BLaER1 treated with 17β-estradiol and CSF1 and Interleukin-3, amounts not matched to agents 10 nM and 100 nM (cell line): ENCODE measurements at regions not wholly inside any gene's neighbourhood (a gene's known extent, or its start where the extent isn't known, plus 50 kb on each side); places are given as distances from the start of the nearest gene placed in this dataset.
"Not testable (repeated sequence)": the region's sequence is repeated elsewhere in the genome, so short reads cannot be mapped to it uniquely, and the experiment has no call there.

Experiments used
- H3K27ac ChIP-seq, 11 experiments: shearing (Covaris generic); formaldehyde crosslinking; 2 replicates each; pipeline ENCODE4 v1.8.1; 2022
- H3K27me3 ChIP-seq, 11 experiments: shearing (Covaris generic); formaldehyde crosslinking; 2 replicates each; pipeline ENCODE4 v1.8.1; 2022
- H3K36me3 ChIP-seq, 11 experiments: shearing (Covaris generic); formaldehyde crosslinking; 2 replicates each; pipeline ENCODE4 v1.8.1; 2022
- H3K4me1 ChIP-seq, 10 experiments: shearing (Covaris generic); formaldehyde crosslinking; 2 replicates each; pipeline ENCODE4 v1.8.1; 2022
- H3K4me2 ChIP-seq, 11 experiments: shearing (Covaris generic); formaldehyde crosslinking; 2 replicates each; pipeline ENCODE4 v1.8.1; 2022
- H3K4me3 ChIP-seq, 10 experiments: shearing (Covaris generic); formaldehyde crosslinking; 2 replicates each; pipeline ENCODE4 v1.8.1; 2022
- H3K9ac ChIP-seq, 11 experiments: shearing (Covaris generic); formaldehyde crosslinking; 2 replicates each; pipeline ENCODE4 v1.8.1; 2022
- H3K9me3 ChIP-seq, 11 experiments: shearing (Covaris generic); formaldehyde crosslinking; replicated peaks in 1 of 11; 2 replicates each; pipeline ENCODE4 v1.8.1; 2022
- H4K20me1 ChIP-seq, 11 experiments: shearing (Covaris generic); formaldehyde crosslinking; 2 replicates each; pipeline ENCODE4 v1.8.1; 2022
- Cebpa-rat ChIP-seq, 11 experiments: shearing (Covaris generic); IDR thresholded peaks; 2 replicates each; pipeline ENCODE4 v1.8.1; 2022

DNA sequence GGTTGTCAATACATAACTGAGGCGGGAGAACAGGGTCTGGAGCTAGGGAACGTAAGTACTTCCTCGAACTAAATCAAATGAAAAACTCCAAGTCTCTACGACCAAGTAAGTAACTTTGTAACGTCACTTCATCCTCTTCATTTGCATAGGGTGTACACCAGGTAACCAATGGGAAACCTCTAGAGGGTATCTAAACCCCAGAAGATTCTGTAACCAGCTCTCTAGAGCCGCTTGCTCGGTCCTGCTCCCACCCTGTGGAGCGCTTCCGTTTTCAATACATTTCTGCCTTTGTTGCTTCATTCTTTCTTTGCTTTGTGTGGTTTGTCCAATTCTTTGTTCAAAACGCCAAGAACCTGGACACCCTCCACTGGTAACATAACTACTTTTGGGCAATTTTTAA, 133.5 kb upstream of the TMEM170B start:
- Histone ChIP-seq H3K27me3 (no peaks in the 10 kb centered on the region), H3K9ac (peak overlapping the region in 5 of 11 experiments; percentile 4 to 71 (median 40); a peak in 5 of 22 replicates), H3K9me3 (peaks cover 0 to 28% (median 23%) of the 10 kb centered on the region in 11 experiments; a peak in 20 of 22 replicates), H3K36me3 (no peaks in the 10 kb centered on the region), H4K20me1 (no peaks in the 10 kb centered on the region), H3K4me2 (peak overlapping the region; percentile 31 to 79 (median 63); a peak in 20 of 22 replicates), H3K27ac (peak overlapping the region in 8 of 11 experiments; percentile 28 to 76 (median 52); a peak in 14 of 22 replicates), H3K4me3 (no peak overlapping the region), H3K4me1 (peaks cover 19 to 75% (median 34%) of the 10 kb centered on the region in 10 experiments)
- TF ChIP-seq Cebpa-rat (IDR thresholded peaks at IDR 0.05) = no peak

DNA sequence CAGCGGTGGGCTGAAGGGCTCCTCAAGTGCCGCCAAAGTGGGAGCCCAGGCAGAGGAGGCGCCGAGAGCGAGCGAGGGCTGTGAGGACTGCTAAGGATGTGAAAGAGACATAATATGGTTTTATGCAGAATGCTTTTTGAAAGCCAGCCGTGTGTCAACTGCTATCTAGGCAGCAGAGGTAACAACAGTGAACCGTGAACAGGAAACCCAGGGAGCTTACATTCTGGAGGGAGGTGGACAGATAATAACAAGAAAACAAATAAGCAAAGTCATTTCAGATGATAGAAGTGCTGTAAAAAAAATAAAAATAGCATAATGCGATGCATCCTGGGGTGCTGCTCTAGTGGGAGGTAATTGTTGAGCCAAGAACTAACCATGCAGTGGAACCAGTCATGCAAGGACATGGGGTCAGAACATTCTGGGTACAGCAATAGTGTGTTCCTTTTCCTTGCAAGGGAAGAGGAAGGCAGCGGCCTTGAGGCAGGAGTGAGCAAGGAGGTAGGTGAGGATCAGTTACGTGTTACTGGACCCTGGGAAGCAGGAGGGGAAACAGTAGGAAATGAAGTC, 134.4 kb upstream of the TMEM170B start:
- H3K27ac ChIP-seq = peak overlapping the region in 2 of 11 experiments; percentile 72 to 76; a peak in 3 of 22 replicates
- H3K36me3 ChIP-seq = no peaks in the 10 kb centered on the region
- H3K27me3 ChIP-seq = no peaks in the 10 kb centered on the region
- no peaks in the 10 kb centered on the region for H4K20me1 ChIP-seq
- no peak for TF ChIP-seq Cebpa-rat (IDR thresholded peaks at IDR 0.05)
- H3K9ac ChIP-seq = peak overlapping the region in 1 of 11 experiments; percentile 34; a peak in 1 of 22 replicates
- peaks cover 0 to 28% (median 23%) of the 10 kb centered on the region in 11 experiments; a peak in 20 of 22 replicates for H3K9me3 ChIP-seq
- no peak overlapping the region for H3K4me3 ChIP-seq
- peak overlapping the region in 8 of 11 experiments; percentile 4 to 79 (median 67); a peak in 13 of 22 replicates for H3K4me2 ChIP-seq
- H3K4me1 ChIP-seq = peaks cover 19 to 79% (median 41%) of the 10 kb centered on the region in 10 experiments

DNA sequence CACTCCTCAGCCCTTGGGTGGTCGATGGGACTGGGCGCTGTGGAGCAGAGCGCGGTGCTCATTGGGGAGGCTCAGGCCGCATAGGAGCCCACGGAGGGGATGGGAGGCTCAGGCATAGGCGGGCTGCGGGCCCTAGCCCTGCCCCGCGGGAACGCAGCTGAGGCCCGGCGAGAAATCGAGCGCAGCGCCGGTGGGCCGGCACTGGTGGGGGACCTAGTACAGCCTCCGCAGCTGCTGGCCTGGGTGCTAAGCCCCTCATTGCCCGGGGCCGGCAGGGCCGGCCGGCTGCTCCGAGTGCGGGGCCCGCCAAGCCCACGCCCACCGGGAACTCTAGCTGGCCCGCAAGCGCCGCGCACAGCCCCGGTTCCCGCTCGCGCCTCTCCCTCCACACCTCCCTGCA, 135.0 kb upstream of the TMEM170B start:
- H3K9me3 ChIP-seq = peaks cover 0 to 28% (median 23%) of the 10 kb centered on the region in 11 experiments; a peak in 20 of 22 replicates
- not testable (repeated sequence) for H4K20me1 ChIP-seq, H3K9ac ChIP-seq, H3K36me3 ChIP-seq, H3K4me3 ChIP-seq, H3K27ac ChIP-seq, H3K27me3 ChIP-seq
- peak overlapping the region in 2 of 11 experiments; percentile 72; a peak in 3 of 22 replicates for H3K4me2 ChIP-seq
- peaks cover 19 to 82% (median 41%) of the 10 kb centered on the region in 10 experiments for H3K4me1 ChIP-seq

DNA sequence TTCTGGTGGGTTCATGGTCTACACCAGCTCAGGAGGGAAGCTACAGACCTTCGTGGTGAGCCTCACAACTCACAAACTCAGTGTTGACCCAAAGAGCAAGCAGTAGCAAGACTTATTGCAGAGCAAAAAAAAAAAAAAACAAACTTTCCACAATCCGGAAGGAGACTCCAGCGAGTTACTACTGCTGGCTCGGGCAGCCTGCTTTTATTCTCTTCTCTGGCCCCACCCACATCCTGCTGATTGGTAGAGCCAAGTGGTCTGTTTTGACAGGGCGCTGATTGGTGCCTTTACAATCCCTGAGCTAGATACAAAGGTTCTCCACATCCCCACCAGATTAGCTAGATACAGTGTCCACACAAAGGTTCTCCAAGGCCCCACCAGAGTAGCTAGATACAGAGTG, 135.6 kb upstream of the TMEM170B start:
- not testable (repeated sequence) for H3K36me3 ChIP-seq, H3K27ac ChIP-seq, H4K20me1 ChIP-seq, H3K27me3 ChIP-seq, H3K4me3 ChIP-seq, H3K4me2 ChIP-seq, H3K9ac ChIP-seq
- Histone ChIP-seq H3K9me3 (peaks cover 0 to 29% (median 25%) of the 10 kb centered on the region in 11 experiments; a peak in 20 of 22 replicates), H3K4me1 (peaks cover 19 to 76% (median 41%) of the 10 kb centered on the region in 10 experiments)

DNA sequence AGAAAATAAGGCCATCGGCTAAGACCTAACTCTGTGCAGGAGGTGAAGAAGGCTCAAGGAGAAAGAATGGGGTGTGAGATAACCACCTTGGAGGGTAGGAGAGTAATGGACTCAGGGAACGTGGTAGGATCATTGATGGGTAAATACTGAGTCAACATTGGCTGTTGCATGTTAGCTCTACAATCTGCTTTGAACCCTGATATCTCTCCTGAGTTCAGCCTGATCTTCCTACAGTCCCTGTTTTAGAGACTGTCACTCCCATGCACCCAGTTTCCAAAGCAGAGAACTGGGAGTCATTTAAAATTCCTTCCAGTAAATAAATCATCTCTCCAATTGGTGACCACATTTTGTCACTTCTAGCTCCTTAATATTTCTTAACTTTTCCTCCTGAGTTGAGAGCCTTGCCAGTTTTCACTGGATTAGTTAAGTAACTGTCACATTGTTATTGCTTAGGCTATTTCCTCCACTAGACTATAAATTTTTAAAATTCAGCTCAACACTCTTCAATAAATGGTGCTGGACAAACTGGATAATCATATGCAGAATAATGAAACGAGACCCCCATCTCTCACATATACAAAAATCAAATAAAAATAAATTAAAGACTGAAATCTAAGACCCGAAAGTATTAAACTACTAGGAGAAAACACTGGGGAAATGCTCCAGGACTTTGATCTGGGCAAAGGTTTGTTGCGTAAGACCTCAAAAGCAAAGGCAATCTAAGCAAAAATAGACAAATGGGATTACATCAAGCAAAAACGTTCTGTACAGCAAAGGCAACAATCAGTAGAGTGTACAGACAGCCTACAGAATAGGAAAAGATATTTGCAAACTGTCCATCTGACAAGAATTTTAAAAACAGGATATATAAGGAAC, 138.9 kb upstream of the TMEM170B start:
- peak in 6 of 11 experiments; percentile 12 to 78 (median 62); a peak in 9 of 22 replicates for TF ChIP-seq Cebpa-rat (IDR thresholded peaks at IDR 0.05)
- Histone ChIP-seq H3K4me1 (peaks cover 8 to 55% (median 27%) of the 10 kb centered on the region in 10 experiments), H3K27me3 (no peaks in the 10 kb centered on the region), H4K20me1 (no peaks in the 10 kb centered on the region), H3K27ac (no peak overlapping the region; a peak in 1 of 22 replicates), H3K9ac (no peak overlapping the region), H3K9me3 (peaks cover 0 to 45% (median 25%) of the 10 kb centered on the region in 11 experiments; a peak in 20 of 22 replicates), H3K4me2 (peak overlapping the region in 7 of 11 experiments; percentile 9 to 57 (median 47); a peak in 10 of 22 replicates), H3K4me3 (no peak overlapping the region), H3K36me3 (no peaks in the 10 kb centered on the region)

DNA sequence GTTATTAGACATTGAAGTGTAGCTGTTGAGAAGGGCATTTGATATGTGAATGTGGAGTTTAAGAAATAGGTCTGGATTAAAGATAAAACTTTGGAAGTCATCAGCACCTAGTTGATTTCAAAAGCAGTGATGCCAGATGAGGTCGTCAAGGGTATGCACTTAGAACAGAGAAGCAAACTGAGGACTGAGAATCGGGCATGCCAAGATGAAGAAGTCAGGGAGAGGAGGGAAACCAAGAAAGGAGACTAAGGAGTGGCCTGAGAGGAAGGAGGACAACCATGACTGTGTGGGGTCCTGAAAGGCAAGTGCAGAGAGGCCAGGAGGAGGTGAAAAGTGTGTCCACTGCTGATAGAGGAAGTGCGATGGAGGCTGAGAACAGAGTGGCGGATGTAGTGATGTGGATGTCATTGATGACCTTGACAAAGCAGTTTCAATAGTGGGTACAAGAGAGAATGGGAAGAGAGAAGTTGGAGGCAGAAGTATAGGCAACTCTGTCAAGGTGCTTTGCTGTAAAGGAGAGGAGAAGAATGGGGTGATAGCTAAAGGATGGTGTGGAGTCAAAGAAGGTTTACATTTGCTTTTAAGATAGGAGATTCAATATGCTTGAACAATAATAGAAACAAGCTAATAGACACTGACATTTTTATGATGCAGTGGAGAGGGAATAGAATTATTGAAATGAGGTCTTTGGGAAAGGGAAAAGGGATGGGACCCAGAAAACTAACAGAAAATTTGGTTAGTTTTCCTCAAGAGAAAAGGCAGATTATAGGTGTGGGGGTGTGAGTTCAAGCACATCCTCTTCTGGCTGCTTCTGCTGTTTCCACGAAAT, 139.7 kb upstream of the TMEM170B start:
- Histone ChIP-seq H3K27ac (no peak overlapping the region), H3K9me3 (peaks cover 0 to 36% (median 19%) of the 10 kb centered on the region in 11 experiments; a peak in 20 of 22 replicates), H4K20me1 (no peaks in the 10 kb centered on the region), H3K4me3 (no peak overlapping the region), H3K36me3 (no peaks in the 10 kb centered on the region), H3K27me3 (no peaks in the 10 kb centered on the region), H3K9ac (no peak overlapping the region), H3K4me2 (peak overlapping the region in 5 of 11 experiments; percentile 9 to 57 (median 48); a peak in 7 of 22 replicates), H3K4me1 (peaks cover 17 to 55% (median 27%) of the 10 kb centered on the region in 10 experiments)
- no peak for TF ChIP-seq Cebpa-rat (IDR thresholded peaks at IDR 0.05)

DNA sequence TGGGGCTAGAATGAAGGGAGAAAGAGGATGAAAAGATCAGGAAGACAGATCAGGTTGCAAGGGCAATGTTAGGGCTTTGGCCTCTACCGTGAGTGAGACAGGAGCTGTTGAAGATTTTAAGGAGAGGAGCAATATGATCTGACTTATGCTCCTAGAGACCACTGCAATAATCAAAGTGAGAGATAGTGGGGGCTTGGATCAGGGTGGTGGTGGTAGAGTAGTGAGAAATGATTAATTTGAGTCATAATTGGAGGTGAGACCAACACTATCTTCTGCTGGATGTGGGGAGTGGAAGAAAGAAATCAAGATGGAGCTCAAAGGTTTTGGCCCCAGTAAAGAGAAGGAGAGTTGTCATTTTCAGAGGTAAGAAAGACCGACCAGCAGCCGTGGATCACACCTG, 140.7 kb upstream of the TMEM170B start:
- no peak overlapping the region for H3K27ac ChIP-seq
- no peak overlapping the region for H3K4me3 ChIP-seq
- no peaks in the 10 kb centered on the region for H3K36me3 ChIP-seq
- H3K9me3 ChIP-seq = peaks cover 0 to 31% (median 14%) of the 10 kb centered on the region in 11 experiments; a peak in 18 of 22 replicates
- H3K9ac ChIP-seq = no peak overlapping the region
- H4K20me1 ChIP-seq = no peaks in the 10 kb centered on the region
- H3K27me3 ChIP-seq = no peaks in the 10 kb centered on the region
- no peak for TF ChIP-seq Cebpa-rat (IDR thresholded peaks at IDR 0.05)
- no peak overlapping the region for H3K4me2 ChIP-seq
- peaks cover 26 to 60% (median 35%) of the 10 kb centered on the region in 10 experiments for H3K4me1 ChIP-seq

DNA sequence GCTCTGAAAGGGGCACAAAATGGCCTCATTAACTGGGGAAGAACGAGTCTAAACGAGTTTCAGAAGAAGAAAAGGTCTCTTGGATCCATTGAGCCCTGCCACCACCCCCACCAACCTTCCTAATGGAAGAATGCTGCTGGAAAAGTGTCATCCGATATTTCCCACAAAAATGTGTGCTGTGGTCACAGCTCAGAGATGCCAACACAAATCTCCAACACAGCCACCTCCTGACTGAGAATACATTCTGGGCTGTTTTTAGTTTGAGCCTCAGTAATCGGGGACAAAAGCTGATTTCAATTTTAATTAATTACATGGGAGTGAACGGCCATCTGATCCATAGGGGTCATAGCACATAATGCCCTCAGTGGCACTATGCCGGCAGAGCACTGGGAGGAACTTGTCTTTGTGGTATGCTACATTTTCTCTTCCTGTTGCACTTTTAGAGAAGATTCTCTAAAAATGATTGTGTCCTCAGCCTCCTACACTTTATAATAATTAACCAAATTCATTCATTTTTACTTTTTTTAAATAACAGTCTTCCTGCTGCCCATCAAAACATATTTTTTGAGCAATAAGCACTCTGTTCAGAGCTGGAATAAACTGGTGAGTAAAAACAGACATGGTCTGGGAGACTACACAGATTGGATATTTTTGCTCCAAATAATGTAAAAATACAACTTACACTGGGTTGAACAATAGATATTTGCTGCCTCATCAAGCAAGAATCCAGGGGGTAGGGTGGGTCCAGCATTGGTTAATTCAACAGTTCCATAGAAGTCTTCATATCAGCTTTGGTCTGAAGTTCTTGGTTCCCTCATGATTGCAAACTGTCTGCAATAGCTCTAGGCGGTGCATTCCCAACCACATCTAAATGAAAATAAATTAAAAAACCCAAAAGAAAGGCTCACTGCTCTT, 143.6 kb upstream of the TMEM170B start:
- peak overlapping the region in 8 of 11 experiments; percentile 29 to 75 (median 48); a peak in 9 of 22 replicates for H3K27ac ChIP-seq
- peak overlapping the region; percentile 49 to 69 (median 59) for H3K4me2 ChIP-seq

More for the DNA sequence above, 143.6 kb upstream of the TMEM170B start:
- no peak overlapping the region for H3K4me3 ChIP-seq
- no peak overlapping the region for H3K9ac ChIP-seq
- no peaks in the 10 kb centered on the region for H4K20me1 ChIP-seq
- no peak for TF ChIP-seq Cebpa-rat (IDR thresholded peaks at IDR 0.05)
- peaks cover 26 to 61% (median 32%) of the 10 kb centered on the region in 10 experiments for H3K4me1 ChIP-seq
- H3K27me3 ChIP-seq = no peaks in the 10 kb centered on the region
- H3K9me3 ChIP-seq = peaks cover 0 to 35% (median 14%) of the 10 kb centered on the region in 11 experiments; a peak in 11 of 22 replicates
- H3K36me3 ChIP-seq = no peaks in the 10 kb centered on the region
